HL-60 (cell line): ENCODE measurements at regions not wholly inside any gene's neighbourhood (a gene's known extent, or its start where the extent isn't known, plus 50 kb on each side); places are given as distances from the start of the nearest gene placed in this dataset.

ENCODE experiments used
- CTCF ChIP-seq: IDR thresholded peaks from one replicate; pipeline ENCODE4 v1.5.1; 2011; ENCODE audit warnings: low read length, control low read depth, inconsistent platforms; ENCODE audit not compliant: insufficient read depth
- GABPA ChIP-seq: IDR thresholded peaks from 2 replicates; pipeline ENCODE4 v1.6.1; 2012; ENCODE audit warnings: low read depth
- POLR2AphosphoS5 ChIP-seq: IDR thresholded peaks from 2 replicates; pipeline ENCODE4 v1.6.1; 2012; ENCODE audit warnings: low read depth
- REST ChIP-seq: IDR thresholded peaks from 2 replicates; pipeline ENCODE4 v1.6.1; 2012; ENCODE audit warnings: low read depth; ENCODE audit not compliant: insufficient replicate concordance
- SPI1 ChIP-seq: IDR thresholded peaks from 2 replicates; pipeline ENCODE4 v1.6.1; 2012; ENCODE audit warnings: low read depth, mild to moderate bottlenecking, borderline replicate concordance

- no peak for TF ChIP-seq GABPA
- TF ChIP-seq CTCF: peak; percentile 16
- no peak for TF ChIP-seq REST
- TF ChIP-seq POLR2AphosphoS5: no peak
- TF ChIP-seq SPI1: no peak
Observed at GRCh38 chr2:185279999-185280398, 458.6 kb upstream of the FSIP2 start.
